Neural progenitor cell (in vitro differentiated cells): ENCODE measurements at regions not wholly inside any gene's neighbourhood (a gene's known extent, or its start where the extent isn't known, plus 50 kb on each side); places are given as distances from the start of the nearest gene placed in this dataset.

ENCODE experiments used
- DNase-seq: peaks from one replicate; pipeline ENCODE4 v3.0.0-alpha.2; 2016; ENCODE audit warnings: low spot score
- H2AFZ ChIP-seq: fragments of 200-600 bp; sonication (generic); replicated peaks from 2 replicates; pipeline ENCODE4 v1.6.1; 2016; ENCODE audit warnings: antibody characterized with exemption
- H3F3A ChIP-seq: fragments of 200-600 bp; sonication (generic); 2 replicates; pipeline ENCODE4 v1.6.1; 2016; ENCODE audit warnings: antibody characterized with exemption, low read depth
- H3K27ac ChIP-seq: fragments of 200-600 bp; sonication (generic); 2 replicates; pipeline ENCODE4 v1.5.1; 2016; ENCODE audit warnings: mild to moderate bottlenecking
- H3K27me3 ChIP-seq: fragments of 200-600 bp; sonication (generic); 2 replicates; pipeline ENCODE4 v1.6.1; 2016; ENCODE audit warnings: mild to moderate bottlenecking, moderate library complexity
- H3K36me3 ChIP-seq: fragments of 200-600 bp; sonication (generic); 2 replicates; pipeline ENCODE4 v1.5.1; 2016
- H3K4me1 ChIP-seq: fragments of 200-600 bp; sonication (generic); 2 replicates; pipeline ENCODE4 v1.6.1; 2016; ENCODE audit warnings: mixed run types
- H3K4me2 ChIP-seq: fragments of 200-600 bp; sonication (generic); 2 replicates; pipeline ENCODE4 v1.6.1; 2016
- H3K4me3 ChIP-seq: fragments of 200-600 bp; sonication (generic); 2 replicates; pipeline ENCODE4 v1.5.1; 2016
- H3K79me2 ChIP-seq: fragments of 200-600 bp; sonication (generic); 2 replicates; pipeline ENCODE4 v1.6.1; 2016; ENCODE audit warnings: low read depth
- H3K9ac ChIP-seq: fragments of 200-600 bp; sonication (generic); 2 replicates; pipeline ENCODE4 v1.6.1; 2016
- H3K9me3 ChIP-seq: fragments of 200-600 bp; sonication (generic); 2 replicates; pipeline ENCODE4 v1.5.1; 2016; ENCODE audit warnings: low read depth
- H4K20me1 ChIP-seq: fragments of 200-600 bp; sonication (generic); 2 replicates; pipeline ENCODE4 v1.6.1; 2016; ENCODE audit warnings: low read depth
- H3K27ac Mint-ChIP-seq: 3 replicates; pipeline ENCODE4 v1.8.0; 2021; ENCODE audit warnings: mixed read lengths
- H3K27me3 Mint-ChIP-seq: 2 replicates; pipeline ENCODE4 v1.8.0; 2022; ENCODE audit warnings: low read depth, mild to moderate bottlenecking, inconsistent platforms, moderate library complexity, mixed read lengths; ENCODE audit not compliant: insufficient read depth
- H3K36me3 Mint-ChIP-seq: 3 replicates; pipeline ENCODE4 v1.8.0; 2021; ENCODE audit warnings: mixed read lengths
- H3K4me1 Mint-ChIP-seq: 3 replicates; pipeline ENCODE4 v1.8.0; 2021; ENCODE audit warnings: mixed read lengths
- H3K4me3 Mint-ChIP-seq: 3 replicates; pipeline ENCODE4 v1.8.0; 2021; ENCODE audit warnings: mild to moderate bottlenecking, moderate library complexity, mixed read lengths
- H3K9me3 Mint-ChIP-seq: 3 replicates; pipeline ENCODE4 v1.8.0; 2020; ENCODE audit warnings: mixed read lengths
- EZH2 ChIP-seq: fragments of 200-600 bp; sonication (generic); IDR thresholded peaks from 2 replicates; pipeline ENCODE4 v1.6.1; 2017; ENCODE audit warnings: antibody characterized with exemption, mild to moderate bottlenecking, moderate library complexity
- EZH2phosphoT487 ChIP-seq: fragments of 200-600 bp; sonication (generic); IDR thresholded peaks from 2 replicates; pipeline ENCODE4 v1.6.1; 2017; ENCODE audit warnings: antibody characterized with exemption
- TF ChIP-seq, protein P1 (sequence below): fragments of 200-600 bp; sonication (generic); IDR thresholded peaks from 2 replicates; pipeline ENCODE4 v1.5.1; 2017; ENCODE audit warnings: antibody characterized with exemption, mild to moderate bottlenecking

DNA sequence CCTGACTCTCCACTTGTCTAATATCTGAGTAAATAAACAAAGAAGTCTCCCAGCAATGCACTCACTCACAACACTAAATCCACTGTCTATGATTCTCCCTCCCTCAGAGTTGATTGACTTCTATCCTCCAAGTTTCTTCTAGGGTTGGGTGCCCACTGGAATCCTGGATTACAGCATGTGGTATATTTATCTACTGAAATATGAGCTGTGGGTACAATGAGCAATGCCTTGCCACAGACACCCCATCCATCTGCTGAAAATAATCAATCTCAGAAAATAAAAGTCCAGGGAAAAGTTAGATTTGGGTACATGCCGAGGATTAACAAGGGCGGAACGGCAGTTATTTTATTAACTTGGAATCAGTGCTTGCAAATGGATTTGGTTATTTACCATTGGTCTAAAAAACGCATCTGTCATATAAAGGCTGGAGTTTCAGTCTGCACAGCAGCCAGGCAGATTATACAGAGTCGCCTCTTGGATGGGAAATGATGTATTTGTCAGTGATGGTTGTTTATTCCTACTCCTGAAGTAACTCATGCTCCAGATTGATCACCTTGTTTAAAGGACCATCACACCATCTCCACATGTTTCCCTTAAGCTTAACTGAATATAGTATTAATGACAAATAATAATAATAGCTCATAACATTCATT lies 193.9 kb upstream of the SOX9 start:
- H3K36me3 Mint-ChIP-seq: no peaks in the 10 kb centered on the region
- Histone ChIP-seq H4K20me1 (no peaks in the 10 kb centered on the region), H3K4me1 (no peaks in the 10 kb centered on the region), H2AFZ (no peak overlapping the region), H3K4me3 (no peak overlapping the region), H3K4me2 (no peak overlapping the region), H3F3A (no peaks in the 10 kb centered on the region), H3K9ac (no peak overlapping the region), H3K27ac (no peak overlapping the region), H3K79me2 (no peaks in the 10 kb centered on the region), H3K36me3 (no peaks in the 10 kb centered on the region), H3K27me3 (no peaks in the 10 kb centered on the region), H3K9me3 (no peaks in the 10 kb centered on the region)
- TF ChIP-seq EZH2phosphoT487 (no peak), EZH2 (no peak)
- TF ChIP-seq, protein P1, sequence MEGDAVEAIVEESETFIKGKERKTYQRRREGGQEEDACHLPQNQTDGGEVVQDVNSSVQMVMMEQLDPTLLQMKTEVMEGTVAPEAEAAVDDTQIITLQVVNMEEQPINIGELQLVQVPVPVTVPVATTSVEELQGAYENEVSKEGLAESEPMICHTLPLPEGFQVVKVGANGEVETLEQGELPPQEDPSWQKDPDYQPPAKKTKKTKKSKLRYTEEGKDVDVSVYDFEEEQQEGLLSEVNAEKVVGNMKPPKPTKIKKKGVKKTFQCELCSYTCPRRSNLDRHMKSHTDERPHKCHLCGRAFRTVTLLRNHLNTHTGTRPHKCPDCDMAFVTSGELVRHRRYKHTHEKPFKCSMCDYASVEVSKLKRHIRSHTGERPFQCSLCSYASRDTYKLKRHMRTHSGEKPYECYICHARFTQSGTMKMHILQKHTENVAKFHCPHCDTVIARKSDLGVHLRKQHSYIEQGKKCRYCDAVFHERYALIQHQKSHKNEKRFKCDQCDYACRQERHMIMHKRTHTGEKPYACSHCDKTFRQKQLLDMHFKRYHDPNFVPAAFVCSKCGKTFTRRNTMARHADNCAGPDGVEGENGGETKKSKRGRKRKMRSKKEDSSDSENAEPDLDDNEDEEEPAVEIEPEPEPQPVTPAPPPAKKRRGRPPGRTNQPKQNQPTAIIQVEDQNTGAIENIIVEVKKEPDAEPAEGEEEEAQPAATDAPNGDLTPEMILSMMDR: no peak
- H3K27me3 Mint-ChIP-seq: peaks cover 3% of the 10 kb centered on the region
- H3K9me3 Mint-ChIP-seq: no peaks in the 10 kb centered on the region
- H3K27ac Mint-ChIP-seq: no peak overlapping the region
- no peak overlapping the region for H3K4me3 Mint-ChIP-seq
- DNase-seq: no peak
- no peaks in the 10 kb centered on the region for H3K4me1 Mint-ChIP-seq

DNA sequence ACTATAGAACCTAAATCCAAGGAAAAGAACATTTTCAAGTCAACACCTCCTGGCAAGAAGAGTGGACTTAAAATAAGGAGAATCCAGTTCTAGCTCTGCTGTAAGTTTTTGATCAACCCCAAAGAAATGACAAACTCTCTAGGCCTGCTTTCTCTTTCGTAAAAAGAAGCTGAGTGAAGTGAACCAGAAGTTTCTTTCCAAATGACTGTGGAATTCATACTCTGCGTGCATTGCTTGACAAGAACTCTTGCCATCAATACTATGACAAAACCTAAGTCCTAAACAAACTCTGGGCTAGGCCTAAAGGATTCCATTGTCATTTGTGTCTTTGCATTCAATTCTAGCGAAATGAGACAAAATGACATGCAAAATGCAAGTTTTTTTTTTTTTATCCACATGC lies 187.5 kb upstream of the SOX9 start:
- H2AFZ ChIP-seq: no peak overlapping the region
- peaks cover 5% of the 10 kb centered on the region for H3K4me1 Mint-ChIP-seq
- H3K27me3 ChIP-seq: no peaks in the 10 kb centered on the region
- TF ChIP-seq EZH2phosphoT487: no peak
- TF ChIP-seq, protein P1: no peak
- TF ChIP-seq EZH2: no peak
- H3K9ac ChIP-seq: no peak overlapping the region
- H3K36me3 ChIP-seq: no peaks in the 10 kb centered on the region
- H3K27ac ChIP-seq: no peak overlapping the region
- no peaks in the 10 kb centered on the region for H3K36me3 Mint-ChIP-seq
- no peaks in the 10 kb centered on the region for H3K9me3 ChIP-seq
- no peaks in the 10 kb centered on the region for H4K20me1 ChIP-seq
- no peak overlapping the region for H3K4me2 ChIP-seq
- H3K79me2 ChIP-seq: no peaks in the 10 kb centered on the region
- no peak overlapping the region for H3K27ac Mint-ChIP-seq
- H3K4me3 Mint-ChIP-seq: no peak overlapping the region
- no peak overlapping the region for H3K4me3 ChIP-seq
- no peaks in the 10 kb centered on the region for H3F3A ChIP-seq
- no peak for DNase-seq
- H3K27me3 Mint-ChIP-seq: no peaks in the 10 kb centered on the region
- H3K9me3 Mint-ChIP-seq: no peaks in the 10 kb centered on the region
- peaks cover 5% of the 10 kb centered on the region for H3K4me1 ChIP-seq

DNA sequence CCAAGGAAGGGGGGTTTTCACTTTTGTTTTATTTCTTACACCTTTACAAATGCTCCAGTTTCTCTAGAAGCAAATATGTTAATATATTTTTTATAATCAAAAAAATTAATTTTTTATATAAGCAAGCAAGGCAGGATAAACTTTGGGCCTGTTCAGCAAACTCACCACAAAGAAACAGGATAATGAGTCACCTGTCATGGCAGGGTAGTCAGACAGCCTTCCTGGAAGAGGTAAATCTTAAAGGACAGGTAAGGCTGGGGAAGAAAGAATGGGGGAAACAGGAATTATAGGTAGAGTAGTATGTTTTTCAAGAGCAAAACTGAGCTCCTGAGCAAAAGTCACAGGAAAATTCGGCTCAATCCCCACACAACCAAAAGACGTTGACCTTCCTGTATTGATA lies 186.3 kb upstream of the SOX9 start:
- H3K27ac ChIP-seq: no peak overlapping the region
- Mint-ChIP-seq H3K4me3 (no peak overlapping the region), H3K36me3 (no peaks in the 10 kb centered on the region), H3K27ac (no peak overlapping the region), H3K9me3 (no peaks in the 10 kb centered on the region), H3K27me3 (no peaks in the 10 kb centered on the region), H3K4me1 (peaks cover 5% of the 10 kb centered on the region)
- DNase-seq: no peak
- no peaks in the 10 kb centered on the region for H4K20me1 ChIP-seq
- no peaks in the 10 kb centered on the region for H3K9me3 ChIP-seq
- H3K4me1 ChIP-seq: peaks cover 5% of the 10 kb centered on the region
- H3K9ac ChIP-seq: no peak overlapping the region
- no peaks in the 10 kb centered on the region for H3K27me3 ChIP-seq
- H3K4me2 ChIP-seq: no peak overlapping the region
- H3K79me2 ChIP-seq: no peaks in the 10 kb centered on the region
- no peaks in the 10 kb centered on the region for H3K36me3 ChIP-seq
- H3F3A ChIP-seq: no peaks in the 10 kb centered on the region
- no peak overlapping the region for H3K4me3 ChIP-seq
- TF ChIP-seq, protein P1: no peak
- no peak for TF ChIP-seq EZH2phosphoT487
- TF ChIP-seq EZH2: no peak
- H2AFZ ChIP-seq: no peak overlapping the region
